GM12873 (cell line): ENCODE measurements at regions not wholly inside any gene's neighbourhood (a gene's known extent, or its start where the extent isn't known, plus 50 kb on each side); places are given as distances from the start of the nearest gene placed in this dataset.

Experiments
- CTCF ChIP-seq: IDR thresholded peaks from 2 replicates; pipeline ENCODE4 v1.5.1; 2012; ENCODE audit warnings: low read depth, mild to moderate bottlenecking, moderate library complexity, low read length, control low read depth; ENCODE audit not compliant: insufficient read depth; ENCODE audit errors: missing control alignments

- TF ChIP-seq CTCF: no peak
Measured at GRCh38 chr6:114450631-114451030, 107.8 kb upstream of the HS3ST5 start.

- TF ChIP-seq CTCF: no peak
Measured at GRCh38 chr6:114449659-114450058, 106.8 kb upstream of the HS3ST5 start.

GRCh38 chr6:114446342-114446741 lies 103.5 kb upstream of the HS3ST5 start:
- TF ChIP-seq CTCF: no peak

DNA sequence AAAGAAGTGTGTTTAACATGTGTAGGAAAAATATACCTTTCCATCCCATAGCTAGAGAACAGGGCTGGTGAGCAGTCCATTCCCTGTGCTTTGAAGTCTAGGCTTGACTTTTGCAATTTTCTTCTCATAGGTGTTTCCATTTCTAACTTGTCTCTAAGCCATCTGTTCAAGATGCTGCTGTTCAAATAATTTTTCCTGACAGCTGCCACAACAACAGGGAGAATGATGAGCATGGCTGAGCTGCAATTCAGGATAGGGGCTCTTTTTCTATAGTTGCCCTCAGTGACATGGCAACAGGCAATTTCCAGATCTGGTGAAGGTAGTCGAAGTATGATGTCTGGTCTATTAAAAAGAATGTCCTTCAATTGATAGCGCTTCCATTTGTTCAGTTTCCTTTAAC lies 103.0 kb upstream of the HS3ST5 start:
- TF ChIP-seq CTCF: no peak

GRCh38 chr6:114439411-114439810 lies 96.6 kb upstream of the HS3ST5 start:
- TF ChIP-seq CTCF: no peak

GRCh38 chr6:114437235-114437634 lies 94.4 kb upstream of the HS3ST5 start:
- TF ChIP-seq CTCF: no peak

- no peak for TF ChIP-seq CTCF
Measured at GRCh38 chr6:114436691-114437090, 93.9 kb upstream of the HS3ST5 start.

DNA sequence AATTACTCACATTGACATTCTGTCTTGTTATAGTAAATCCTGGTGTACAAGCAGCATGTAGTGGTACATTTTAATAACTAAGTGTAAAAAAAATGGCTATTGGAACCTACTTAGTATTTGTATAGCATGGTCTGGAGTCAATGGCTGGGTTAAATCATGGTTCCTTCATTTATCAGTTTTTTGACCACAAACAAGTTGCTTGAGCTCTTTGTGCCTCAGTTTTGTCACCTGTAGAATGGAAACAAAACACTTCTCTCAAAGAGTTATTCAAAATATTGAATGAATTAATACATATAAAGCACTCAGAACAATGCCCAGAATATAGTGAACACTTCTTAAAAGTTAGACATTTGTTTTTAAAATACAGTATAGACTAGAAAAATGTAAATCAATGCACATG lies 93.2 kb upstream of the HS3ST5 start:
- no peak for TF ChIP-seq CTCF
